ENCODE measurements at regions not wholly inside any gene's neighbourhood (a gene's known extent, or its start where the extent isn't known, plus 50 kb on each side); places are given as distances from the start of the nearest gene placed in this dataset.

GRCh38 chr9:93827545-93828330 lies 127.4 kb downstream of the BARX1 start:
- DNase-seq: no peak

- no peak for DNase-seq
Observed at GRCh38 chr9:93826905-93827544, 128.1 kb downstream of the BARX1 start.

- DNase-seq: no peak
Observed at GRCh38 chr9:93826209-93826608, 128.9 kb downstream of the BARX1 start.

GRCh38 chr9:93825348-93826115 lies 129.6 kb downstream of the BARX1 start:
- DNase-seq: no peak

- DNase-seq: no peak
Observed at GRCh38 chr9:93824386-93825294, 130.5 kb downstream of the BARX1 start.

- DNase-seq: no peak
Observed at GRCh38 chr9:93823245-93824072, 131.7 kb downstream of the BARX1 start.

- no peak for DNase-seq
Observed at GRCh38 chr9:93822229-93822628, 132.9 kb downstream of the BARX1 start.

GRCh38 chr9:93821307-93821703 lies 133.8 kb downstream of the BARX1 start:
- DNase-seq: no peak

GRCh38 chr9:93820667-93821306 lies 134.4 kb downstream of the BARX1 start:
- DNase-seq: no peak

- no peak for DNase-seq
Observed at GRCh38 chr9:93819905-93820304, 135.2 kb downstream of the BARX1 start.

GRCh38 chr9:93818827-93819472 lies 136.2 kb downstream of the BARX1 start:
- no peak for DNase-seq

GRCh38 chr9:93818237-93818636 lies 136.9 kb downstream of the BARX1 start:
- no peak for DNase-seq

- DNase-seq: no peak
Observed at GRCh38 chr9:93815677-93816076, 139.5 kb downstream of the BARX1 start.

- DNase-seq: no peak
Observed at GRCh38 chr9:93815135-93815534, 140.0 kb downstream of the BARX1 start.

- DNase-seq: peak; percentile 61
Observed at GRCh38 chr9:93814077-93814956, 140.8 kb downstream of the BARX1 start.

- peak; percentile 35 for DNase-seq
Observed at GRCh38 chr9:93813221-93814076, 141.7 kb downstream of the BARX1 start.

- no peak for DNase-seq
Observed at GRCh38 chr9:93812410-93812668, 142.8 kb downstream of the BARX1 start.

GRCh38 chr9:93810028-93810971 lies 144.9 kb downstream of the BARX1 start:
- DNase-seq: no peak

All from DMS79 (cell line).